SU-DHL-6 (cell line): ENCODE measurements at regions not wholly inside any gene's neighbourhood (a gene's known extent, or its start where the extent isn't known, plus 50 kb on each side); places are given as distances from the start of the nearest gene placed in this dataset.

Experiments used
- CTCF ChIP-seq: fragments of 200-600 bp; sonication (generic); IDR thresholded peaks from one replicate; pipeline ENCODE4 v1.5.1; 2017; ENCODE audit warnings: antibody characterized with exemption, mild to moderate bottlenecking, low read length, moderate library complexity; ENCODE audit not compliant: insufficient read depth, poor library complexity, severe bottlenecking
- EZH2phosphoT487 ChIP-seq: fragments of 200-600 bp; sonication (generic), shearing (Covaris generic); conservative IDR thresholded peaks from 2 replicates; pipeline ENCODE4 v1.6.1; 2018; ENCODE audit warnings: mild to moderate bottlenecking, antibody characterized with exemption, low read length, moderate library complexity, mixed read lengths

- no peak for TF ChIP-seq CTCF
- no peak for TF ChIP-seq EZH2phosphoT487
Measured at GRCh38 chr9:31412081-31412480, 972.4 kb upstream of the ACO1 start.
